Tibial artery (tissue), 4 donors: ENCODE measurements at regions not wholly inside any gene's neighbourhood (a gene's known extent, or its start where the extent isn't known, plus 50 kb on each side); places are given as distances from the start of the nearest gene placed in this dataset.
"Not testable (repeated sequence)": the region's sequence is repeated elsewhere in the genome, so short reads cannot be mapped to it uniquely, and the experiment has no call there.

ENCODE experiments used
- DNase-seq, 2 donors: peaks; one replicate each; pipeline ENCODE4 v3.0.0-alpha.2; 2019
- H3K27ac ChIP-seq, 2 donors: fragments of 200-600 bp; sonication (generic) in 1 of 2; 1 replicate in 1 of 2; 2 replicates in 1 of 2; pipeline ENCODE4 v1.5.1; 2018 to 2019; ENCODE audit warnings: mild to moderate bottlenecking in 1 of 2
- H3K27me3 ChIP-seq, 2 donors: fragments of 200-600 bp; sonication (generic) in 1 of 2; one replicate each; pipeline versions ENCODE4 v1.5.1 to v1.6.0; 2016 to 2019
- H3K36me3 ChIP-seq, 3 donors: fragments of 200-600 bp; sonication (generic) in 2 of 3; one replicate each; pipeline ENCODE4 v1.5.1; 2016 to 2019; ENCODE audit warnings: mild to moderate bottlenecking in 2 of 3
- H3K4me1 ChIP-seq, 4 donors: fragments of 200-600 bp; sonication (generic) in 2 of 4; 1 replicate in 3 of 4; 2 replicates in 1 of 4; pipeline ENCODE4 v1.5.1; 2016 to 2019
- H3K4me3 ChIP-seq, 2 donors: fragments of 200-600 bp; sonication (generic) in 1 of 2; 1 replicate in 1 of 2; 2 replicates in 1 of 2; pipeline ENCODE4 v1.5.1; 2018 to 2019; ENCODE audit warnings: mild to moderate bottlenecking in 2 of 2
- H3K9me3 ChIP-seq, 3 donors: fragments of 200-600 bp; sonication (generic) in 1 of 3; one replicate each; pipeline ENCODE4 v1.5.1; 2016 to 2019
- intact Hi-C: fragments of 100-400 bp; cut with DNase I; formaldehyde crosslinking; loops from one replicate; pipeline ENCODE4 v1.15.0; 2023; ENCODE audit warnings: low total_unique reads

DNA sequence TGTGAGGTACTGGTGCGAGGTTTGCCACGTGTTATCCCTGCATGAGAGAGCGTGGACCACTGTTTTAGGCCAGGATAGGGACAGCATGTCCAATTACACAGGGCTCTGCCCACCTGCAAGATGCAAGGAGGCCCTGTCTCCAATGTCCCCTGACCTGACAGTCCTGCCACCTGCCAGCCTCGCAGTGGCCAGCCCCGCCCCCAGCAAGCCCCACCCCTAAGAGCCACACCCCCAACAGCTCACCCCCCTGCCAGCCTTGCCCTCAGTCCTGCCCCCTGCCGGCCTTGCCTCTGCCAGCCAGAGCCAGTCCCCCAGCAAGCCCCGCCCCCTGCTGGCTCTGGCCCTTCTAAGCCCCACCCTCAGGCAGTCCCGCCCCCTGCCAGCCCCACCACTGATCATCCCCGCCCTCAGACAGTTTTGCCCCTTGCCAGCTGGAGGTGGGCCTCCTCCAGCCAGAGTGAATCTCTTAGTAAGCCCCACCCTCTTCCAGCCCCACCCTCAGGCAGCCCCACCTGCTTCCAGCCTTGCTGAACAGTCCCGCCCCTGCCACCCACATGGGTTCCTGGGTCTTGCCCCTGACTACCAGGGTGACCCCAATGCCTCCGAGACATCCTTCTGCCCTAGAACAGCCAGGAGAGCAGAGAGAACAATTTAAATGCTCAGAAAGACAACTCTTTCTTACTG, 62.3 kb upstream of the DPP6 start:
- DNase-seq, H3K4me1 ChIP-seq, H3K36me3 ChIP-seq, intact Hi-C loops, H3K9me3 ChIP-seq, H3K27me3 ChIP-seq, H3K27ac ChIP-seq, H3K4me3 ChIP-seq: not testable (repeated sequence)

DNA sequence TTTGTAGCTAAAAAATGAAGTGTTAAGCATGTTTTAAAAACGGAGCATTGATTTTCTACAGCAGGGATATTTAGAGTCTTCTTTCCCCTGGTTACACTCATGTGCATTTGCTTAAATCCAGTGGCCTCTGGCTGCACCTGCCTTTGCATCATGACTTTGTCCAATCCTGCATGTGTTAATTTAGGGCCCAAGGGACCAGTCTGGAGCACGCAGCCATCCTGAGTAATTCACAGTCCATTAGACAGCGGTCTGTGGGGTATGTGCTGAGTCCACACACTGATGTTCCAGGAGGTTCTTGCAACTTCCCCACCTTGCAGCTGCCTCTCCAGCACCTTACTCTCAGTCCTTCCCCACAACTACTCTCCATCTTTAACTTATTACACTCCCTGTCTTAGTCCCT, 60.7 kb upstream of the DPP6 start:
- DNase-seq, intact Hi-C loops, H3K27me3 ChIP-seq, H3K36me3 ChIP-seq, H3K4me3 ChIP-seq, H3K27ac ChIP-seq, H3K4me1 ChIP-seq, H3K9me3 ChIP-seq: not testable (repeated sequence)

DNA sequence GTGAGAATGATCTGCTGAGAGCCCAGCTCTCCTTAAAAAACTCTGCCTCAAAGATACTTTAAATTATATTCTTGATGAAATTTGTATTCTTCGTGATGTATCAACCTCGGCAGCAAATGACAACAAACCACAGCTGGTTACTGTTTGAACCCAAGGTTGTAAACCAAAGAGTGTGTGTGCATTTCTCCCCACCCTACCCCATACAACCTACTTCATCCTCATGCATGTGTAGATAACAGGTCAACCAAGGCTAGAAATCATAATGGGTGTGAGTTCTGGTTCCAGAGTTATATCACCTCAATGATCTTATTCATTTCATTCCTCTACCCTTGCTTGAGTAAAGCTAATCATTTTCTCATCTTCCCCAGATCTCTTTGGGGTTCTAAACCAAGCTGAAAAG, 58.8 kb upstream of the DPP6 start:
- H3K4me1 ChIP-seq, result not testable (repeated sequence)

DNA sequence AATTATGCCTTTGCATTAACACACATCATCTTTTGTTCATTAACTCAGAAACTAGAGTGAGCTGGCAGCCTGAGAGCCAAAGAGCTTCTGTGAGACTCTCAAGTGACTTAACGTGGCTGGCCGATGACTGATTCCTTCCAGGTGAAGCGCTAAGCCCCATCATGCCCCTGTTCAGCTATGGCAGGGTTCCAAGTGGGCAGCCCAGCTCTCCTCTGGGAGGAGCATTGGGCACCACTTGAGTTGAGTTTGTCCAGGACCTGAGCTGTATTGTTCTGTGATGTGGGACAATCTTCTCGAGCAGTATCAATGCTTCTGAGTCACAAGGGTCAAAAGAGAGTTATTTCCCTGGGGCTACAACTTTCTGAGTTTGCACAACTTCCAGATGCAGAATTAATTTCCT, 53.3 kb upstream of the DPP6 start:
- H3K4me3 ChIP-seq, intact Hi-C loops, DNase-seq, H3K9me3 ChIP-seq, H3K27me3 ChIP-seq, H3K27ac ChIP-seq, H3K4me1 ChIP-seq, H3K36me3 ChIP-seq: not testable (repeated sequence)

More for the DNA sequence above, 58.8 kb upstream of the DPP6 start:
- H3K27ac ChIP-seq, H3K27me3 ChIP-seq, H3K36me3 ChIP-seq, DNase-seq, H3K9me3 ChIP-seq, intact Hi-C loops, H3K4me3 ChIP-seq: not testable (repeated sequence)
